ENCODE measurements at regions not wholly inside any gene's neighbourhood (a gene's known extent, or its start where the extent isn't known, plus 50 kb on each side); places are given as distances from the start of the nearest gene placed in this dataset.

GRCh38 chr2:180730976-180731375 is 249.4 kb upstream of the UBE2E3 start:
- no peak overlapping the region for H2AFZ ChIP-seq (ENCODE audit: low read depth, low read length, poor library complexity, severe bottlenecking)
- no peaks in the 10 kb centered on the region for H3K79me2 ChIP-seq (ENCODE audit: insufficient read depth, low read length)
- ChIA-PET POLR2A (no interaction called here), CTCF (no interaction called here), RAD21 (ENCODE audit: low non-redundant PET in 1 of 2, low total read pairs in 2 of 2, uncharacterized antibody in 2 of 2, unreplicated experiment in 2 of 2) (no interaction called here)
- peaks cover 0 to 7% of the 10 kb centered on the region in 2 experiments; a peak in 2 of 4 replicates for H3K4me1 ChIP-seq (ENCODE audit: control insufficient read depth in 1 of 2, insufficient read depth in 2 of 2, low read length in 2 of 2)
- no peaks in the 10 kb centered on the region for H3K9me2 ChIP-seq (ENCODE audit: insufficient read depth)
- no peaks in the 10 kb centered on the region for H4K20me1 ChIP-seq (ENCODE audit: insufficient read depth)
- H3K27ac ChIP-seq (ENCODE audit: low read depth, low read length): no peak overlapping the region
- TF ChIP-seq TCF7L2 (IDR thresholded peaks at IDR 0.05; ENCODE audit: borderline replicate concordance, extremely low read depth, insufficient read depth, insufficient read length) (no peak), EZH2 (IDR thresholded peaks at IDR 0.05) (no peak), SP1 (IDR thresholded peaks at IDR 0.05; ENCODE audit: low read depth) (no peak), ELF1 (IDR thresholded peaks at IDR 0.05; ENCODE audit: borderline replicate concordance, low read depth) (no peak)
- no peak overlapping the region for H3K4me2 ChIP-seq (ENCODE audit: low read length)
- no peak for ATAC-seq
- intact Hi-C loops (cut with micrococcal nuclease): no loop called here
- H3K27me3 ChIP-seq (ENCODE audit: insufficient read depth, low read length): no peaks in the 10 kb centered on the region
- H3K36me3 ChIP-seq (ENCODE audit: control insufficient read depth in 1 of 2, insufficient read depth in 2 of 2, low read length in 2 of 2): no peaks in the 10 kb centered on the region
- no peak overlapping the region for H3K4me3 ChIP-seq (replicated peaks in 1 of 2; ENCODE audit: low read depth in 1 of 2, low read length in 2 of 2)
- no TSS peak for BruUV-seq (replicated peaks)
- DNase-seq (ENCODE audit: low read depth, low spot score): no peak
- H3K9ac ChIP-seq (ENCODE audit: low read length): no peak overlapping the region
- H3K9me3 ChIP-seq (ENCODE audit: control insufficient read depth in 1 of 2, insufficient read depth in 1 of 2, low read depth in 1 of 2, low read length in 2 of 2): no peaks in the 10 kb centered on the region

DNA sequence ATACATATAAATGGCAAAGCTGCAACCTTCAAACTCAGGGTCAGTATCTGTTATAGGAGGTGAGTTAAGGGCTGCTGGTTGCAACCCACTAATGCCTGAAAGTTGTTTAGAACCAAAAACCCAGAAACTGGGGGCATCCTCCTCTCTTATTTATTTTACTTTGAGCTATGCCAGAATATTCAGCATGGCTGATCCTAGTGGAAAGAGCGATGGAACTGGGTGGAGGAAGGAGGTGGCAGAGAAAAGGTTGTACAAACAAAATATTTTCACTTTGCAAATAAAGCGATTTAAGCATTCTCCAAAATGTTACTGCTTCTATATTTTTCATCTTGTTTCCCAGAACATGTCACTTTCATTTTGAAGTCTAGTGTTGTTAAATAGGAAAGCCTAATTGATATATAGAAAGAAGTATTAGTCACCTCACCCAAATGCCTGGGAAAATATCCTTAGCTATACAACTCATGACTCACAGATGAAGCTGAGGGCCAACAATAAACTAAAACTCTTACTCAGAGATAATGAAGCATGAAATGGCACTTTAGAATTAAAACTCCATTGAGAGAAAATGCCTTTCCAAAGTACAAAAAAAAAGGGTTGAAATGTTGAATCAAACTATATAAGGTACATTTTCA is 251.4 kb upstream of the UBE2E3 start:
- H3K4me1 ChIP-seq (ENCODE audit: control insufficient read depth in 1 of 2, insufficient read depth in 2 of 2, low read length in 2 of 2): peaks cover 0 to 7% of the 10 kb centered on the region in 2 experiments; a peak in 2 of 4 replicates
- intact Hi-C loops (cut with micrococcal nuclease): no loop called here
- RAD21 ChIA-PET (ENCODE audit: low non-redundant PET in 1 of 2, low total read pairs in 2 of 2, uncharacterized antibody in 2 of 2, unreplicated experiment in 2 of 2): no interaction called here
- no TSS peak for BruUV-seq (replicated peaks)
- no peaks in the 10 kb centered on the region for H3K9me3 ChIP-seq (ENCODE audit: control insufficient read depth in 1 of 2, insufficient read depth in 1 of 2, low read depth in 1 of 2, low read length in 2 of 2)
- POLR2A ChIA-PET: no interaction called here
- peak; percentile 13; the same call in 1 of the 2 replicates for TF ChIP-seq SP1 (IDR thresholded peaks at IDR 0.05; ENCODE audit: low read depth)
- peak; percentile 53 for TF ChIP-seq FOSL1 (IDR thresholded peaks at IDR 0.05; ENCODE audit: low read depth)
- TF ChIP-seq EZH2 (IDR thresholded peaks at IDR 0.05): no peak
- no peak overlapping the region for H2AFZ ChIP-seq (ENCODE audit: low read depth, low read length, poor library complexity, severe bottlenecking)
- H3K36me3 ChIP-seq (ENCODE audit: control insufficient read depth in 1 of 2, insufficient read depth in 2 of 2, low read length in 2 of 2): no peaks in the 10 kb centered on the region
- CTCF ChIA-PET: no interaction called here
- no peaks in the 10 kb centered on the region for H3K9me2 ChIP-seq (ENCODE audit: insufficient read depth)
- H3K9ac ChIP-seq (ENCODE audit: low read length): no peak overlapping the region
- no peaks in the 10 kb centered on the region for H3K27me3 ChIP-seq (ENCODE audit: insufficient read depth, low read length)
- H4K20me1 ChIP-seq (ENCODE audit: insufficient read depth): no peaks in the 10 kb centered on the region
- no peak overlapping the region for H3K27ac ChIP-seq (ENCODE audit: low read depth, low read length)
- ATAC-seq (no peak), DNase-seq (ENCODE audit: low read depth, low spot score) (no peak)
- H3K4me3 ChIP-seq (replicated peaks in 1 of 2; ENCODE audit: low read depth in 1 of 2, low read length in 2 of 2): no peak overlapping the region
- peak overlapping the region; percentile 8 for H3K4me2 ChIP-seq (ENCODE audit: low read length)
- no peaks in the 10 kb centered on the region for H3K79me2 ChIP-seq (ENCODE audit: insufficient read depth, low read length)
